OCI-LY1 (cell line): ENCODE measurements at regions not wholly inside any gene's neighbourhood (a gene's known extent, or its start where the extent isn't known, plus 50 kb on each side); places are given as distances from the start of the nearest gene placed in this dataset.

Experiments
- H2AFZ ChIP-seq: fragments of 200-600 bp; sonication (generic), shearing (Covaris generic); 2 replicates; pipeline ENCODE4 v1.6.0; 2014; ENCODE audit warnings: antibody characterized with exemption, mild to moderate bottlenecking, low read length
- H3F3A ChIP-seq: fragments of 200-600 bp; sonication (generic), shearing (Covaris generic); 2 replicates; pipeline ENCODE4 v1.6.0; 2014; ENCODE audit warnings: mild to moderate bottlenecking, antibody characterized with exemption, low read length, moderate library complexity; ENCODE audit not compliant: insufficient read depth
- H3K27ac ChIP-seq: fragments of 200-600 bp; sonication (generic); 2 replicates; pipeline ENCODE4 v1.5.1; 2014; ENCODE audit warnings: low read length, mixed run types, mild to moderate bottlenecking, low read depth; ENCODE audit not compliant: poor library complexity, severe bottlenecking
- H3K27me3 ChIP-seq: fragments of 200-600 bp; sonication (generic); 2 replicates; pipeline ENCODE4 v1.6.0; 2014; ENCODE audit warnings: antibody characterized with exemption, mild to moderate bottlenecking, low read length, moderate library complexity; ENCODE audit not compliant: insufficient read depth
- H3K36me3 ChIP-seq: fragments of 200-600 bp; sonication (generic); 2 replicates; pipeline ENCODE4 v1.6.1; 2014; ENCODE audit warnings: mild to moderate bottlenecking, antibody characterized with exemption, low read length, moderate library complexity, mixed read lengths; ENCODE audit not compliant: insufficient read depth
- H3K4me1 ChIP-seq: fragments of 200-600 bp; sonication (generic); 2 replicates; pipeline ENCODE4 v1.5.1; 2014; ENCODE audit warnings: mild to moderate bottlenecking, low read length, moderate library complexity; ENCODE audit not compliant: insufficient read depth, severe bottlenecking
- H3K4me2 ChIP-seq: fragments of 200-600 bp; sonication (generic), shearing (Covaris generic); 2 replicates; pipeline ENCODE4 v1.6.1; 2014; ENCODE audit warnings: low read length
- H3K4me3 ChIP-seq: fragments of 200-600 bp; sonication (generic); 2 replicates; pipeline ENCODE4 v1.5.1; 2014; ENCODE audit warnings: low read length, low read depth, mild to moderate bottlenecking, mixed read lengths; ENCODE audit not compliant: poor library complexity, severe bottlenecking
- H3K79me2 ChIP-seq: fragments of 200-600 bp; shearing (Covaris generic); 2 replicates; pipeline ENCODE4 v1.6.1; 2016; ENCODE audit warnings: mixed run types, low read length, mixed read lengths; ENCODE audit not compliant: insufficient read depth
- H3K9ac ChIP-seq: fragments of 200-600 bp; sonication (generic), shearing (Covaris generic); 2 replicates; pipeline ENCODE4 v1.6.1; 2014; ENCODE audit warnings: mild to moderate bottlenecking, low read length, mixed read lengths
- H3K9me2 ChIP-seq: fragments of 200-600 bp; sonication (generic), shearing (Covaris generic); 2 replicates; pipeline ENCODE4 v1.6.1; 2014; ENCODE audit warnings: low read depth, mild to moderate bottlenecking, low read length, mixed read lengths
- H3K9me3 ChIP-seq: fragments of 200-600 bp; shearing (Covaris generic); 2 replicates; pipeline ENCODE4 v1.6.1; 2014; ENCODE audit warnings: low read length, mixed read lengths
- H4K20me1 ChIP-seq: fragments of 200-600 bp; sonication (generic), shearing (Covaris generic); 2 replicates; pipeline ENCODE4 v1.6.0; 2016; ENCODE audit warnings: mild to moderate bottlenecking, low read length; ENCODE audit not compliant: insufficient read depth
- CTCF ChIP-seq: fragments of 200-600 bp; sonication (generic), shearing (Covaris generic); IDR thresholded peaks from 2 replicates; pipeline ENCODE4 v1.5.1; 2017; ENCODE audit warnings: mild to moderate bottlenecking, antibody characterized with exemption, low read length, moderate library complexity, mixed read lengths
- EZH2 ChIP-seq: fragments of 200-600 bp; sonication (generic), shearing (Covaris generic); IDR thresholded peaks from 2 replicates; pipeline ENCODE4 v1.8.0; 2017; ENCODE audit warnings: borderline replicate concordance, mixed run types, mild to moderate bottlenecking, antibody characterized with exemption, low read length, moderate library complexity, mixed read lengths

- H3K9ac ChIP-seq: no peak overlapping the region
- H3K4me2 ChIP-seq: no peak overlapping the region
- no peak overlapping the region for H2AFZ ChIP-seq
Observed at GRCh38 chr10:26355241-26355640, 82.9 kb upstream of the APBB1IP start.

GRCh38 chr10:26357203-26357602 lies 80.9 kb upstream of the APBB1IP start:
- Histone ChIP-seq H3K4me1 (peaks cover 4% of the 10 kb centered on the region), H3K9me3 (no peaks in the 10 kb centered on the region), H3F3A (no peaks in the 10 kb centered on the region), H4K20me1 (no peaks in the 10 kb centered on the region), H3K27me3 (peaks cover 9% of the 10 kb centered on the region; the same call in 1 of the 2 replicates), H3K27ac (no peak overlapping the region), H3K36me3 (no peaks in the 10 kb centered on the region), H2AFZ (no peak overlapping the region), H3K4me2 (no peak overlapping the region), H3K79me2 (no peaks in the 10 kb centered on the region), H3K9me2 (no peaks in the 10 kb centered on the region), H3K9ac (no peak overlapping the region), H3K4me3 (no peak overlapping the region)
- TF ChIP-seq CTCF (no peak), EZH2 (no peak)

More at GRCh38 chr10:26355241-26355640, 82.9 kb upstream of the APBB1IP start:
- Histone ChIP-seq H4K20me1 (no peaks in the 10 kb centered on the region), H3K9me2 (no peaks in the 10 kb centered on the region), H3K4me1 (no peaks in the 10 kb centered on the region), H3F3A (no peaks in the 10 kb centered on the region), H3K27ac (no peak overlapping the region), H3K79me2 (no peaks in the 10 kb centered on the region), H3K36me3 (no peaks in the 10 kb centered on the region), H3K4me3 (no peak overlapping the region), H3K27me3 (peaks cover 9% of the 10 kb centered on the region; the same call in 1 of the 2 replicates), H3K9me3 (no peaks in the 10 kb centered on the region)
- no peak for TF ChIP-seq EZH2
- no peak for TF ChIP-seq CTCF

GRCh38 chr10:26358071-26358470 lies 80.1 kb upstream of the APBB1IP start:
- H4K20me1 ChIP-seq: no peaks in the 10 kb centered on the region
- H3K4me2 ChIP-seq: no peak overlapping the region
- no peak overlapping the region for H3K27ac ChIP-seq
- no peaks in the 10 kb centered on the region for H3K9me3 ChIP-seq
- H3K4me3 ChIP-seq: no peak overlapping the region
- no peak for TF ChIP-seq EZH2
- TF ChIP-seq CTCF: no peak
- no peak overlapping the region for H2AFZ ChIP-seq
- peaks cover 9% of the 10 kb centered on the region; the same call in 1 of the 2 replicates for H3K27me3 ChIP-seq
- H3K9me2 ChIP-seq: no peaks in the 10 kb centered on the region
- no peaks in the 10 kb centered on the region for H3K79me2 ChIP-seq
- peaks cover 4% of the 10 kb centered on the region for H3K4me1 ChIP-seq
- H3F3A ChIP-seq: no peaks in the 10 kb centered on the region
- H3K36me3 ChIP-seq: no peaks in the 10 kb centered on the region
- H3K9ac ChIP-seq: no peak overlapping the region
